ENCODE measurements at regions not wholly inside any gene's neighbourhood (a gene's known extent, or its start where the extent isn't known, plus 50 kb on each side); places are given as distances from the start of the nearest gene placed in this dataset.

- no peak for TF ChIP-seq CTCF (IDR thresholded peaks at IDR 0.05)
- H3K4me1 Mint-ChIP-seq (ENCODE audit: low read depth) = no peaks in the 10 kb centered on the region
- no peaks in the 10 kb centered on the region for H3K27me3 Mint-ChIP-seq (ENCODE audit: low read depth)
- no peaks in the 10 kb centered on the region for H3K36me3 Mint-ChIP-seq (ENCODE audit: low read depth)
- no peaks in the 10 kb centered on the region for H3K9me3 Mint-ChIP-seq (ENCODE audit: low read depth)
- H3K4me3 Mint-ChIP-seq (ENCODE audit: unreplicated experiment) = no peak overlapping the region
- no peak overlapping the region for H3K27ac Mint-ChIP-seq (ENCODE audit: unreplicated experiment)
- no peak for DNase-seq (ENCODE audit: low spot score)
Measured at GRCh38 chr13:104841110-104841509, 1694.4 kb downstream of the EFNB2 start.

GRCh38 chr13:104837756-104838155 lies 1697.7 kb downstream of the EFNB2 start:
- no peaks in the 10 kb centered on the region for H3K36me3 Mint-ChIP-seq (ENCODE audit: low read depth)
- TF ChIP-seq CTCF (IDR thresholded peaks at IDR 0.05) = no peak
- H3K4me3 Mint-ChIP-seq (ENCODE audit: unreplicated experiment) = no peak overlapping the region
- H3K4me1 Mint-ChIP-seq (ENCODE audit: low read depth) = no peaks in the 10 kb centered on the region
- H3K9me3 Mint-ChIP-seq (ENCODE audit: low read depth) = no peaks in the 10 kb centered on the region
- H3K27ac Mint-ChIP-seq (ENCODE audit: unreplicated experiment) = no peak overlapping the region
- H3K27me3 Mint-ChIP-seq (ENCODE audit: low read depth) = no peaks in the 10 kb centered on the region
- no peak for DNase-seq (ENCODE audit: low spot score)

GRCh38 chr13:104833221-104833620 lies 1702.2 kb downstream of the EFNB2 start:
- Mint-ChIP-seq H3K27ac (ENCODE audit: unreplicated experiment) (no peak overlapping the region), H3K4me1 (ENCODE audit: low read depth) (no peaks in the 10 kb centered on the region), H3K4me3 (ENCODE audit: unreplicated experiment) (no peak overlapping the region), H3K36me3 (ENCODE audit: low read depth) (no peaks in the 10 kb centered on the region), H3K27me3 (ENCODE audit: low read depth) (no peaks in the 10 kb centered on the region), H3K9me3 (ENCODE audit: low read depth) (no peaks in the 10 kb centered on the region)
- TF ChIP-seq CTCF (IDR thresholded peaks at IDR 0.05) = no peak
- DNase-seq (ENCODE audit: low spot score) = no peak

GRCh38 chr13:104832231-104832630 lies 1703.2 kb downstream of the EFNB2 start:
- Mint-ChIP-seq H3K4me1 (ENCODE audit: low read depth) (no peaks in the 10 kb centered on the region), H3K4me3 (ENCODE audit: unreplicated experiment) (no peak overlapping the region), H3K27me3 (ENCODE audit: low read depth) (no peaks in the 10 kb centered on the region), H3K27ac (ENCODE audit: unreplicated experiment) (no peak overlapping the region), H3K36me3 (ENCODE audit: low read depth) (no peaks in the 10 kb centered on the region), H3K9me3 (ENCODE audit: low read depth) (peaks cover under 1% of the 10 kb centered on the region)
- no peak for DNase-seq (ENCODE audit: low spot score)
- TF ChIP-seq CTCF (IDR thresholded peaks at IDR 0.05) = no peak

- Mint-ChIP-seq H3K27ac (ENCODE audit: unreplicated experiment) (no peak overlapping the region), H3K27me3 (ENCODE audit: low read depth) (no peaks in the 10 kb centered on the region), H3K4me3 (ENCODE audit: unreplicated experiment) (no peak overlapping the region), H3K36me3 (ENCODE audit: low read depth) (no peaks in the 10 kb centered on the region), H3K4me1 (ENCODE audit: low read depth) (no peaks in the 10 kb centered on the region), H3K9me3 (ENCODE audit: low read depth) (peaks cover 4% of the 10 kb centered on the region)
- no peak for TF ChIP-seq CTCF (IDR thresholded peaks at IDR 0.05)
- no peak for DNase-seq (ENCODE audit: low spot score)
Measured at GRCh38 chr13:104831831-104832230, 1703.6 kb downstream of the EFNB2 start.

All from chondrocyte (in vitro differentiated cells).